Peyer's patch (tissue), 4 donors: ENCODE measurements at regions not wholly inside any gene's neighbourhood (a gene's known extent, or its start where the extent isn't known, plus 50 kb on each side); places are given as distances from the start of the nearest gene placed in this dataset.

ENCODE experiments used
- CTCF ChIP-seq, 6 experiments: fragments of 450-650 bp in 4 of 6; fragments of 200-600 bp in 2 of 6; sonication (generic) in 1 of 6; IDR thresholded peaks; one replicate each; pipeline ENCODE4 v1.5.1; 2017 to 2019; ENCODE audit warnings: antibody characterized with exemption in 6 of 6, mild to moderate bottlenecking in 3 of 6, moderate library complexity in 1 of 6
- POLR2A ChIP-seq, 2 donors: fragments of 450-650 bp; IDR thresholded peaks; one replicate each; pipeline ENCODE4 v1.5.1; 2017; ENCODE audit warnings: antibody characterized with exemption in 2 of 2, mild to moderate bottlenecking in 2 of 2, moderate library complexity in 2 of 2

GRCh38 chr3:148369381-148369780 lies 328.3 kb upstream of the AGTR1 start:
- TF ChIP-seq CTCF (IDR thresholded peaks at IDR 0.05) (no peak), POLR2A (IDR thresholded peaks at IDR 0.05) (no peak)
